HCT116 (cell line): ENCODE measurements at regions not wholly inside any gene's neighbourhood (a gene's known extent, or its start where the extent isn't known, plus 50 kb on each side); places are given as distances from the start of the nearest gene placed in this dataset.

Source experiments
- ATAC-seq: fragments of 200-7000 bp; cut with Tn5 transposase; 2 replicates; pipeline ENCODE4 v1.9.1; 2020; ENCODE audit warnings: mild to moderate bottlenecking, moderate library complexity
- BruUV-seq: library from RNA; stranded (reverse); fragments of 400-500 nt; replicated peaks from 2 replicates; lab custom pipeline; 2021; lab: Mats Ljungman, UMichigan
- CTCF ChIA-PET: fragments of 300-600 bp; sonication (Branson Sonifier 250); formaldehyde crosslinking; loops from one replicate; lab custom pipeline; 2021; ENCODE audit warnings: antibody characterized with exemption; lab: Charles Lee
- POLR2A ChIA-PET: fragments of 300-600, 350-600 bp; sonication (Branson Sonifier 250); formaldehyde crosslinking; loops from one replicate; lab custom pipeline; 2021; ENCODE audit warnings: antibody characterized with exemption; lab: Charles Lee
- RAD21 ChIA-PET, 2 experiments: fragments of 300-600 bp; sonication (Branson Sonifier 250); formaldehyde crosslinking; loops; one replicate each; lab custom pipeline; 2023; ENCODE audit warnings: low total read pairs in 2 of 2; ENCODE audit not compliant: uncharacterized antibody in 2 of 2, unreplicated experiment in 2 of 2, low non-redundant PET in 1 of 2; lab: Charles Lee
- DNase-seq: peaks from one replicate; pipeline ENCODE4 v3.0.0-alpha.2; 2010; ENCODE audit warnings: low read depth, low spot score
- H2AFZ ChIP-seq: fragments of 200-600 bp; shearing (Covaris generic), sonication (generic); 2 replicates; pipeline ENCODE4 v1.6.1; 2017; ENCODE audit warnings: low read depth, mixed run types, mixed read lengths, antibody characterized with exemption, low read length; ENCODE audit not compliant: poor library complexity, severe bottlenecking
- H3K27ac ChIP-seq: 2 replicates; pipeline ENCODE4 v1.5.1; 2012; ENCODE audit warnings: low read depth, low read length
- H3K27me3 ChIP-seq: fragments of 200-600 bp; sonication (generic); 2 replicates; pipeline ENCODE4 v1.6.1; 2016; ENCODE audit warnings: mixed run types, low read length, mixed read lengths; ENCODE audit not compliant: insufficient read depth
- H3K36me3 ChIP-seq, 2 experiments: fragments of 200-500 bp in 1 of 2; fragments of 200-600 bp in 1 of 2; sonication (Bioruptor generic) in 1 of 2; sonication (generic) in 1 of 2; 2 replicates each; pipeline versions ENCODE4 v1.5.1 to v1.6.1; 2014 to 2016; ENCODE audit warnings: low read length in 2 of 2, inconsistent platforms in 1 of 2, mixed read lengths in 1 of 2, mixed run types in 1 of 2; ENCODE audit not compliant: insufficient read depth in 2 of 2, control insufficient read depth in 1 of 2
- H3K4me1 ChIP-seq, 2 experiments: fragments of 200-600 bp in 1 of 2; sonication (generic) in 1 of 2; 2 replicates each; pipeline versions ENCODE4 v1.5.1 to v1.6.1; 2012 to 2017; ENCODE audit warnings: low read length in 2 of 2, inconsistent platforms in 1 of 2, mild to moderate bottlenecking in 1 of 2, mixed read lengths in 1 of 2, mixed run types in 1 of 2, moderate library complexity in 1 of 2; ENCODE audit not compliant: insufficient read depth in 2 of 2, control insufficient read depth in 1 of 2
- H3K4me2 ChIP-seq: fragments of 200-600 bp; sonication (generic); 2 replicates; pipeline ENCODE4 v1.6.1; 2017; ENCODE audit warnings: mixed run types, low read length, mixed read lengths
- H3K4me3 ChIP-seq, 2 experiments: fragments of 200-600 bp in 1 of 2; sonication (generic) in 1 of 2; replicated peaks in 1 of 2; 2 replicates each; pipeline ENCODE4 v1.5.1; 2011 to 2016; ENCODE audit warnings: low read length in 2 of 2, control low read depth in 1 of 2, low read depth in 1 of 2, mild to moderate bottlenecking in 1 of 2, mixed read lengths in 1 of 2, mixed run types in 1 of 2
- H3K79me2 ChIP-seq: fragments of 200-600 bp; sonication (generic); 2 replicates; pipeline ENCODE4 v1.6.1; 2017; ENCODE audit warnings: mild to moderate bottlenecking, mixed run types, low read length, moderate library complexity, mixed read lengths; ENCODE audit not compliant: insufficient read depth
- H3K9ac ChIP-seq: fragments of 200-600 bp; sonication (generic); 2 replicates; pipeline ENCODE4 v1.6.1; 2016; ENCODE audit warnings: low read length, mixed read lengths
- H3K9me2 ChIP-seq: fragments of 200-600 bp; sonication (generic), shearing (Covaris generic); 2 replicates; pipeline ENCODE4 v1.6.1; 2017; ENCODE audit warnings: mixed run types, mild to moderate bottlenecking, moderate library complexity; ENCODE audit not compliant: insufficient read depth
- H3K9me3 ChIP-seq, 2 experiments: fragments of 200-500 bp in 1 of 2; fragments of 200-600 bp in 1 of 2; sonication (Bioruptor generic) in 1 of 2; sonication (generic) in 1 of 2; 2 replicates each; pipeline ENCODE4 v1.6.1; 2014 to 2017; ENCODE audit warnings: low read length in 2 of 2, mixed read lengths in 2 of 2, inconsistent platforms in 1 of 2, low read depth in 1 of 2, mild to moderate bottlenecking in 1 of 2, mixed run types in 1 of 2, moderate library complexity in 1 of 2; ENCODE audit not compliant: control insufficient read depth in 1 of 2, insufficient read depth in 1 of 2
- H4K20me1 ChIP-seq: fragments of 200-600 bp; sonication (generic), shearing (Covaris generic); 2 replicates; pipeline ENCODE4 v1.6.1; 2017; ENCODE audit warnings: mixed run types, mild to moderate bottlenecking, moderate library complexity; ENCODE audit not compliant: insufficient read depth
- CBX3 ChIP-seq: IDR thresholded peaks from 2 replicates; pipeline ENCODE4 v1.6.1; 2012; ENCODE audit warnings: low read depth
- CEBPB ChIP-seq: IDR thresholded peaks from 2 replicates; pipeline ENCODE4 v1.6.1; 2012; ENCODE audit warnings: low read depth
- EGR1 ChIP-seq: IDR thresholded peaks from 2 replicates; pipeline ENCODE4 v1.6.1; 2012; ENCODE audit warnings: low read depth
- EZH2 ChIP-seq: fragments of 200-600 bp; sonication (generic); IDR thresholded peaks from 2 replicates; pipeline ENCODE4 v1.6.1; 2017; ENCODE audit warnings: antibody characterized with exemption, mixed run types
- EZH2phosphoT487 ChIP-seq: fragments of 200-600 bp; IDR thresholded peaks from 2 replicates; pipeline ENCODE4 v1.6.1; 2018; ENCODE audit warnings: antibody characterized with exemption, borderline replicate concordance
- FOSL1 ChIP-seq: IDR thresholded peaks from 2 replicates; pipeline ENCODE4 v1.6.1; 2012; ENCODE audit warnings: low read depth
- JUND ChIP-seq: IDR thresholded peaks from 2 replicates; pipeline ENCODE4 v1.6.1; 2012
- POLR2A ChIP-seq: IDR thresholded peaks from 2 replicates; pipeline ENCODE4 v1.7.0; 2011; ENCODE audit warnings: borderline replicate concordance; ENCODE audit not compliant: insufficient read depth, insufficient read length; ENCODE audit errors: extremely low read depth
- RAD21 ChIP-seq: IDR thresholded peaks from 2 replicates; pipeline ENCODE4 v1.6.1; 2012; ENCODE audit warnings: low read depth, mild to moderate bottlenecking
- SIN3A ChIP-seq: IDR thresholded peaks from 2 replicates; pipeline ENCODE4 v1.6.1; 2012; ENCODE audit warnings: low read depth
- SP1 ChIP-seq: IDR thresholded peaks from 2 replicates; pipeline ENCODE4 v1.6.1; 2012; ENCODE audit warnings: low read depth
- SRF ChIP-seq: IDR thresholded peaks from 2 replicates; pipeline ENCODE4 v1.6.1; 2012; ENCODE audit warnings: low read depth
- TCF7L2 ChIP-seq: IDR thresholded peaks from 2 replicates; pipeline ENCODE4 v1.7.0; 2011; ENCODE audit warnings: borderline replicate concordance, inconsistent platforms; ENCODE audit not compliant: insufficient read depth, insufficient read length; ENCODE audit errors: extremely low read depth
- ZFX ChIP-seq: fragments of 450-650 bp; IDR thresholded peaks from 2 replicates; pipeline ENCODE4 v1.6.1; 2017
- intact Hi-C: fragments of 100-400 bp; cut with micrococcal nuclease; formaldehyde crosslinking; loops from 2 replicates; pipeline ENCODE4 v1.10.0; 2022
- TF ChIP-seq, protein P1 (sequence below): IDR thresholded peaks from 2 replicates; pipeline ENCODE4 v1.6.1; 2012
- TF ChIP-seq, protein P2 (sequence below): IDR thresholded peaks from 2 replicates; pipeline ENCODE4 v1.6.1; 2012
- TF ChIP-seq, protein P3 (sequence below): IDR thresholded peaks from 2 replicates; pipeline ENCODE4 v1.6.1; 2011; ENCODE audit warnings: mild to moderate bottlenecking, low read length, moderate library complexity; ENCODE audit not compliant: insufficient replicate concordance; ENCODE audit errors: extremely low read depth

DNA sequence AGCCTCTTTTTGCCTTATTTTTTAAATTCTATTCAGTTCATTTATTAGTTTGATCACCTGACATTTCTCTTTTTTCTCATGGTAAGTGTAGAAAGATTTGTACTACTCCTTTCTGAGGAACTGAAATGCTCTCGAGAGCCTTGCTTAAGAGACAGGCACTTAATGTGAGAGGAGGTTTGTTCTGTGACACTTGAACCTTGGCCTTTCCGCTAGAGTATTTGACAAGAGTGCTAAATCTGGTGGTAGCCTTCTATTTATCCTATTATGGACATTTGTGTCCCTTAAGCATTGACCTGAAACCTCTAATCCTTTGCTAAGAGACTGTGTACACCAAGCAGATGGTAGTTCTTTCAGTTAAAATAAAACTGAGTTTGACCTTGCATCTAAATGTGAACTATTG is 805.0 kb upstream of the PTPRD start:
- no peak overlapping the region for H2AFZ ChIP-seq
- H3K36me3 ChIP-seq, result no peaks in the 10 kb centered on the region
- ChIA-PET POLR2A (no interaction called here), RAD21 (no interaction called here), CTCF (no interaction called here)
- no peak overlapping the region for H3K4me3 ChIP-seq
- H3K27me3 ChIP-seq, result no peaks in the 10 kb centered on the region
- H4K20me1 ChIP-seq, result no peaks in the 10 kb centered on the region
- H3K4me1 ChIP-seq, result no peaks in the 10 kb centered on the region
- no peaks in the 10 kb centered on the region for H3K79me2 ChIP-seq
- TF ChIP-seq FOSL1 (no peak), EZH2phosphoT487 (no peak), EZH2 (no peak), SIN3A (no peak), CEBPB (no peak), SP1 (no peak), ZFX (no peak), SRF (no peak), TCF7L2 (no peak), EGR1 (no peak)
- TF ChIP-seq, protein P1, sequence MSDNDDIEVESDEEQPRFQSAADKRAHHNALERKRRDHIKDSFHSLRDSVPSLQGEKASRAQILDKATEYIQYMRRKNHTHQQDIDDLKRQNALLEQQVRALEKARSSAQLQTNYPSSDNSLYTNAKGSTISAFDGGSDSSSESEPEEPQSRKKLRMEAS, result no peak
- TF ChIP-seq, protein P2, sequence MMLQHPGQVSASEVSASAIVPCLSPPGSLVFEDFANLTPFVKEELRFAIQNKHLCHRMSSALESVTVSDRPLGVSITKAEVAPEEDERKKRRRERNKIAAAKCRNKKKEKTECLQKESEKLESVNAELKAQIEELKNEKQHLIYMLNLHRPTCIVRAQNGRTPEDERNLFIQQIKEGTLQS, result no peak
- no peak for DNase-seq
- no TSS peak for BruUV-seq
- no peak overlapping the region for H3K27ac ChIP-seq
- no peak overlapping the region for H3K4me2 ChIP-seq
- H3K9ac ChIP-seq, result no peak overlapping the region
- ATAC-seq, result no peak
- intact Hi-C loops, result no loop called here
- H3K9me3 ChIP-seq, result peaks cover 6 to 12% of the 10 kb centered on the region in 2 experiments; a peak in 2 of 4 replicates
- H3K9me2 ChIP-seq, result no peaks in the 10 kb centered on the region

DNA sequence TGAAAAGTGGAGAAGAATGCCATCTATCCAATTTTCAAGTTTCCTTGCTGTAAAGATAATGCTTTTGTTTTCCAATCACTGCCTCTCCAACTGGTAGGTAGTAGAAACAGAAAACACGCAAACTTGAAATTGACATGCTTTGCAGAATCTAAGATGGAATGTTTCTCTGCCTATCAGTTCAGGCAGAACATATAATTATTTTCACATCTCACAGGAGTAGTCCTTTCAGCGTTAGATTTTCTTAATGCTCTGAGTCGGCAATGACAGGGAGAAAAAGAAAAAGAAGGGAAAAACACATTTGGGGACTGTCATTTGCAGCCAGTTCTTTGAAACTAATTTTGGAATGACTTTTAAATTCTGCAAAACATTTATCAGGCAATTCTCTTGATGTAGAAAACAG is 818.7 kb upstream of the PTPRD start:
- Histone ChIP-seq H3K4me3 (no peak overlapping the region), H3K4me2 (no peak overlapping the region), H3K4me1 (no peaks in the 10 kb centered on the region), H3K9me2 (no peaks in the 10 kb centered on the region), H3K79me2 (no peaks in the 10 kb centered on the region), H4K20me1 (no peaks in the 10 kb centered on the region), H3K9ac (no peak overlapping the region), H2AFZ (no peak overlapping the region), H3K9me3 (peaks cover 9 to 23% of the 10 kb centered on the region in 2 experiments; a peak in 3 of 4 replicates), H3K36me3 (no peaks in the 10 kb centered on the region), H3K27ac (no peak overlapping the region), H3K27me3 (no peaks in the 10 kb centered on the region)
- no peak for ATAC-seq
- ChIA-PET POLR2A (no interaction called here), CTCF (no interaction called here), RAD21 (no interaction called here)
- no TSS peak for BruUV-seq
- no peak for DNase-seq
- intact Hi-C loops, result no loop called here
- TF ChIP-seq JUND (no peak), SIN3A (no peak), ZFX (no peak), CBX3 (no peak), POLR2A (no peak), SP1 (no peak), RAD21 (no peak), EZH2phosphoT487 (no peak)
- TF ChIP-seq, protein P3, sequence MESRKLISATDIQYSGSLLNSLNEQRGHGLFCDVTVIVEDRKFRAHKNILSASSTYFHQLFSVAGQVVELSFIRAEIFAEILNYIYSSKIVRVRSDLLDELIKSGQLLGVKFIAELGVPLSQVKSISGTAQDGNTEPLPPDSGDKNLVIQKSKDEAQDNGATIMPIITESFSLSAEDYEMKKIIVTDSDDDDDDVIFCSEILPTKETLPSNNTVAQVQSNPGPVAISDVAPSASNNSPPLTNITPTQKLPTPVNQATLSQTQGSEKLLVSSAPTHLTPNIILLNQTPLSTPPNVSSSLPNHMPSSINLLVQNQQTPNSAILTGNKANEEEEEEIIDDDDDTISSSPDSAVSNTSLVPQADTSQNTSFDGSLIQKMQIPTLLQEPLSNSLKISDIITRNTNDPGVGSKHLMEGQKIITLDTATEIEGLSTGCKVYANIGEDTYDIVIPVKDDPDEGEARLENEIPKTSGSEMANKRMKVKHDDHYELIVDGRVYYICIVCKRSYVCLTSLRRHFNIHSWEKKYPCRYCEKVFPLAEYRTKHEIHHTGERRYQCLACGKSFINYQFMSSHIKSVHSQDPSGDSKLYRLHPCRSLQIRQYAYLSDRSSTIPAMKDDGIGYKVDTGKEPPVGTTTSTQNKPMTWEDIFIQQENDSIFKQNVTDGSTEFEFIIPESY, result no peak
